ENCODE measurements at regions not wholly inside any gene's neighbourhood (a gene's known extent, or its start where the extent isn't known, plus 50 kb on each side); places are given as distances from the start of the nearest gene placed in this dataset.
A peak's percentile ranks its signal among the peaks of the same experiment; 100 is the strongest.

- H3K36me3 ChIP-seq, result no peaks in the 10 kb centered on the region
- no peak overlapping the region for H3K4me3 ChIP-seq
- H3K9me3 ChIP-seq (replicated peaks), result no peaks in the 10 kb centered on the region
- DNase-seq, result no peak
- no peak for TF ChIP-seq CTCF (IDR thresholded peaks at IDR 0.05; ENCODE audit: borderline replicate concordance)
- intact Hi-C loops (cut with micrococcal nuclease), result no loop called here
- H3K27me3 ChIP-seq (ENCODE audit: low read depth), result peaks cover 14% of the 10 kb centered on the region
- no peak overlapping the region for H3K27ac ChIP-seq (replicated peaks)
- H3K4me1 ChIP-seq, result peaks cover 7% of the 10 kb centered on the region
Measured at GRCh38 chr6:819122-819521, 126.2 kb upstream of the EXOC2 start.

GRCh38 chr6:818196-818595 is 125.3 kb upstream of the EXOC2 start:
- H3K27ac ChIP-seq (replicated peaks), result no peak overlapping the region
- H3K4me1 ChIP-seq, result peaks cover 7% of the 10 kb centered on the region

DNA sequence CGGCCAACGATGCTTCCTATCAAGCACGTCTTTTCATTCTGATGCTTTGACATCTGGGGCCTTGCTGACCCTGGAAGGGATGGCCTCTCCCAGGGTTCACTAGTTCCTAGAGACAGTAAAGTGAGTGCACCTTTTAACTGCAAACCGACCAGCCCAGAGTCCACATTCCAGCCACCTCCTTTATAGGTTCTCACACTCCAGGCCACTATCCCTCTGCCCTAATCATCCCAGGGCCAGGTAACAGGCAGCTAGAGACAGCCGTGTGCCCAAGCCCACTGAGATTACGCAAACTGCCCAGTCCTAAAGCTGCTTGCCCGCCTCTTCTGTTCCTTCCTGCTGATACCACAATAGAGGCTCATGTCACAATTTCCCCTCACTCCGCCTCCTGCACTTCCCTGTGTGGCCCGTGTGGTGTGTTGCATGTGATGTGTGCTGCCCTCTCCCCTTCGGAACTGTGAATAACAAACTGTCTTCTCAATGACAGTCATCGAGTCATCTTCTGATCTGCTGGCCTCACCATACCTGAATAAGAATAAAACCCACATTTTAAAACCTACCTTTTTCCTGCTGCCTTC is 123.7 kb upstream of the EXOC2 start:
- Histone ChIP-seq H3K9me3 (replicated peaks) (no peaks in the 10 kb centered on the region), H3K4me1 (peaks cover 7% of the 10 kb centered on the region), H3K27me3 (ENCODE audit: low read depth) (peaks cover 14% of the 10 kb centered on the region), H3K27ac (replicated peaks) (no peak overlapping the region), H3K4me3 (no peak overlapping the region), H3K36me3 (no peaks in the 10 kb centered on the region)
- DNase-seq, result no peak
- no peak for TF ChIP-seq CTCF (IDR thresholded peaks at IDR 0.05; ENCODE audit: borderline replicate concordance)
- intact Hi-C loops (cut with micrococcal nuclease), result no loop called here

More at GRCh38 chr6:818196-818595, 125.3 kb upstream of the EXOC2 start:
- Histone ChIP-seq H3K4me3 (no peak overlapping the region), H3K27me3 (ENCODE audit: low read depth) (peaks cover 14% of the 10 kb centered on the region), H3K9me3 (replicated peaks) (no peaks in the 10 kb centered on the region), H3K36me3 (no peaks in the 10 kb centered on the region)
- no peak for TF ChIP-seq CTCF (IDR thresholded peaks at IDR 0.05; ENCODE audit: borderline replicate concordance)
- DNase-seq, result no peak
- intact Hi-C loops (cut with micrococcal nuclease), result no loop called here

DNA sequence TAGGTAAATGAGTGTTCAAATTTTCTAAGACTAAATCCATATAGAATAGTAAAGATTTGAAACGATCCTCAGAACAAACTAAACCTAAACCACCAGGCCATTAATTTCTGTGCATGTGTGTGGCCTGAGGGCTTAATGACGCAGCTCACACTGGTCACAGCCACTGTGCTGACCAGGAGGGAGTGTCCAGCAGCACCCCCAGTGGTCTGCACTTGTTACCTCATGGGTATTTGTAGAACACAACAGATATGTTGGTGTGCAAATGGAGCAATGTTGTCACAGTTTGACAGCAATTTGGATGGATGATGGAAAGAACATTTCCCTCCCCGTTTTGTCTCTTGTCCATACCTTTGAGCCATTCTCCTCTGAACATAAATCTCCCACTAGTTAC is 122.4 kb upstream of the EXOC2 start:
- no peak for DNase-seq
- peaks cover 7% of the 10 kb centered on the region for H3K4me1 ChIP-seq
- H3K36me3 ChIP-seq, result no peaks in the 10 kb centered on the region
- no peak overlapping the region for H3K27ac ChIP-seq (replicated peaks)
- intact Hi-C loops (cut with micrococcal nuclease), result no loop called here
- TF ChIP-seq CTCF (IDR thresholded peaks at IDR 0.05; ENCODE audit: borderline replicate concordance), result peak; percentile 23
- H3K4me3 ChIP-seq, result no peak overlapping the region
- H3K9me3 ChIP-seq (replicated peaks), result no peaks in the 10 kb centered on the region
- H3K27me3 ChIP-seq (ENCODE audit: low read depth), result peaks cover 14% of the 10 kb centered on the region

- Histone ChIP-seq H3K36me3 (no peaks in the 10 kb centered on the region), H3K4me3 (no peak overlapping the region), H3K27ac (replicated peaks) (no peak overlapping the region), H3K9me3 (replicated peaks) (no peaks in the 10 kb centered on the region), H3K27me3 (ENCODE audit: low read depth) (peaks cover 14% of the 10 kb centered on the region), H3K4me1 (peaks cover 7% of the 10 kb centered on the region)
- intact Hi-C loops (cut with micrococcal nuclease), result no loop called here
- DNase-seq, result no peak
- TF ChIP-seq CTCF (IDR thresholded peaks at IDR 0.05; ENCODE audit: borderline replicate concordance), result no peak
Measured at GRCh38 chr6:814378-815347, 121.7 kb upstream of the EXOC2 start.

All from left ventricle myocardium inferior (tissue), 1 donor.